Activated CD4-positive, CD25-positive, alpha-beta regulatory T cell treated with anti-CD3 and anti-CD28 coated beads, Interleukin-2, amount 50 U/mL, for 72 hours (primary cell): ENCODE measurements at regions not wholly inside any gene's neighbourhood (a gene's known extent, or its start where the extent isn't known, plus 50 kb on each side); places are given as distances from the start of the nearest gene placed in this dataset.
"Not testable (repeated sequence)": the region's sequence is repeated elsewhere in the genome, so short reads cannot be mapped to it uniquely, and the experiment has no call there.

Experiments
- DNase-seq: peaks from one replicate; pipeline ENCODE4 v3.0.0; 2021

- DNase-seq = no peak
These were observed 131.7 kb upstream of the GRIK3 start for GRCh38 chr1:37166005-37166404.

GRCh38 chr1:37167479-37167878 lies 133.2 kb upstream of the GRIK3 start:
- DNase-seq = no peak

- no peak for DNase-seq
These were observed 134.9 kb upstream of the GRIK3 start for GRCh38 chr1:37169241-37169640.

GRCh38 chr1:37169743-37170275 lies 135.5 kb upstream of the GRIK3 start:
- no peak for DNase-seq

GRCh38 chr1:37171691-37172090 lies 137.4 kb upstream of the GRIK3 start:
- DNase-seq = no peak

GRCh38 chr1:37174341-37174740 lies 140.0 kb upstream of the GRIK3 start:
- no peak for DNase-seq

- DNase-seq = no peak
These were observed 140.6 kb upstream of the GRIK3 start for GRCh38 chr1:37174876-37175275.

- no peak for DNase-seq
These were observed 141.4 kb upstream of the GRIK3 start for GRCh38 chr1:37175666-37176215.

- no peak for DNase-seq
These were observed 142.0 kb upstream of the GRIK3 start for GRCh38 chr1:37176269-37176668.

GRCh38 chr1:37177230-37177864 lies 143.0 kb upstream of the GRIK3 start:
- no peak for DNase-seq

GRCh38 chr1:37181425-37181824 lies 147.1 kb upstream of the GRIK3 start:
- no peak for DNase-seq

- DNase-seq = no peak
These were observed 150.5 kb upstream of the GRIK3 start for GRCh38 chr1:37184789-37185188.

- no peak for DNase-seq
These were observed 152.0 kb upstream of the GRIK3 start for GRCh38 chr1:37186246-37186756.

GRCh38 chr1:37189111-37189510 lies 154.8 kb upstream of the GRIK3 start:
- DNase-seq = no peak

GRCh38 chr1:37197411-37197810 lies 163.1 kb upstream of the GRIK3 start:
- no peak for DNase-seq

GRCh38 chr1:37214305-37214704 lies 180.0 kb upstream of the GRIK3 start:
- not testable (repeated sequence) for DNase-seq

- no peak for DNase-seq
These were observed 199.3 kb upstream of the GRIK3 start for GRCh38 chr1:37233606-37234005.

- DNase-seq = no peak
These were observed 200.7 kb upstream of the GRIK3 start for GRCh38 chr1:37234941-37235418.

- no peak for DNase-seq
These were observed 203.6 kb upstream of the GRIK3 start for GRCh38 chr1:37237948-37238347.

GRCh38 chr1:37238364-37239224 lies 204.3 kb upstream of the GRIK3 start:
- DNase-seq = no peak

GRCh38 chr1:37239225-37239740 lies 205.0 kb upstream of the GRIK3 start:
- no peak for DNase-seq

GRCh38 chr1:37240897-37241296 lies 206.6 kb upstream of the GRIK3 start:
- DNase-seq = no peak

- DNase-seq = no peak
These were observed 208.2 kb upstream of the GRIK3 start for GRCh38 chr1:37242501-37242900.
